Adipose tissue (tissue), 3 donors: ENCODE measurements at regions not wholly inside any gene's neighbourhood (a gene's known extent, or its start where the extent isn't known, plus 50 kb on each side); places are given as distances from the start of the nearest gene placed in this dataset.

Experiments used
- H3K27ac ChIP-seq: one replicate; pipeline ENCODE4 v1.5.1; 2013; ENCODE audit warnings: low read depth, low read length
- WGBS, 3 donors: extraction: QIAGEN DNeasy Blood & Tissue Kit; methylation state at CpG; one replicate each; pipeline ENCODE4 v1.1.7; 2013; 5-methylcytosine and 5-hydroxymethylcytosine counted together
- donor health status: healthy with polysubstance abuse.
- donor health status: Bipolar disorder and iron deficiency.
- donor health status: healthy.

DNA sequence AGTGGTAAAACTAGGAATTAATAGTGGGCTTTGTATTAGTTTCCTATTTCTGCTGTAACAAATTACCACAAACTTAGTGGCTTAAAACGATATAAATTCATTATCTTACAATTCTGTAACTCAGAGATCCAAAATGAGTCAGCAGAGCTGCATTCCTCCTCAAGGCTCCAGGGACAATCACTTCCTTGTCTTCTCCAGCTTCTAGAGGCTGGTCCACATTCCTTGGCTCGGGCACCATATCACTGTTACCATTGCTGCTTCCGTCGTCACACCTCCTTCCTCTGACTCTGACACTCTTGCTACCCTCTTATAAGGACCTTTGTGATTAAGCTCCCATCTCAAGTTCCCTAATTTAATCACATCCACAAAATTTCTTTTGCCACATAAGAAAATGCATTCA, 567.8 kb upstream of the KLHL29 start:
- 19 to 65% (median 49%) methylated on average over 4 of the region's 4 CpGs for WGBS, 3 donors
- H3K27ac ChIP-seq = no peak overlapping the region

- WGBS, 3 donors = 30 to 75% (median 70%) methylated on average over 2 of the region's 2 CpGs
- H3K27ac ChIP-seq = no peak overlapping the region
These were observed 563.5 kb upstream of the KLHL29 start for GRCh38 chr2:22821458-22821857.

DNA sequence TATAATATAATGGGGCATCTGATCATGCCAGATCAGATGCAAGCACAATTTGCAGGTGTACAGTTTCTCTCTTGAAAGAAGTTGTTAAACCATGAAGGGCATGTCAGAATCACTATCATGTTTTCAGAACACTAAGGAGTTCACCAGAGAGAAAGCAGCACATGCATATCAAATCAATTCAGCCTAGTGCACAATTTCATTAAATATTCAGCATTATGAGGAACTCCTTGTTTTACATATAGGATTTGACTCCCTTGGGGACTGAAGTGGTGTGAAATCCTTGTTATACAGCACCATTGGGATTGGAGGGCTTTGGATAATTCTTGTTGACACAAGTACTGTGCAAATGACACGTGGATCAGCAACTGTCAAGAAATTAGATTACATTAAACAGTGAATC, 562.1 kb upstream of the KLHL29 start:
- H3K27ac ChIP-seq = no peak overlapping the region

DNA sequence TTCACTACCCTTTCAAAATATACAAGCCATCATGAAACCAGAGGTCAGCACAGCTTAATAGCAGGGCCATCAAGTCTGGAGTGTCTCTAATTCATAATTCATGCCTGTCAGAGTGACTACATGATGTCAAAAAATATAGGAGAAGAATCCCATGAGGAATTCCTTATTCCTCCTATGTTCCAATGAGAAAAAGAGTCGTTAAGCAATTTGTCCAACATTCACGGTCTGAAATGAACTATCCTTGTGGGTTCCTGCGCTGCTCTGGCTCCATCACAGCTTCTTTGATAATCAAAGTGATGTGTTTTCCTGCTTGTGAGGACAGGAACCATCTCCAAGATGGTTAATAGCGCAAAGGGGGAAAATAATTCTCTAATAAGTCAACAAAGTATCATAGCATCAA, 560.4 kb upstream of the KLHL29 start:
- no peak overlapping the region for H3K27ac ChIP-seq
- 87 to 88% (median 87%) methylated on average over 4 of the region's 4 CpGs for WGBS, 3 donors

More for the DNA sequence above, 562.1 kb upstream of the KLHL29 start:
- 39 to 75% (median 66%) methylated on average over 1 of the region's 1 CpG for WGBS, 3 donors

- WGBS, 3 donors = 33 to 100% (median 77%) methylated on average over 1 of the region's 1 CpG
- no peak overlapping the region for H3K27ac ChIP-seq
These were observed 558.3 kb upstream of the KLHL29 start for GRCh38 chr2:22826703-22827102.

DNA sequence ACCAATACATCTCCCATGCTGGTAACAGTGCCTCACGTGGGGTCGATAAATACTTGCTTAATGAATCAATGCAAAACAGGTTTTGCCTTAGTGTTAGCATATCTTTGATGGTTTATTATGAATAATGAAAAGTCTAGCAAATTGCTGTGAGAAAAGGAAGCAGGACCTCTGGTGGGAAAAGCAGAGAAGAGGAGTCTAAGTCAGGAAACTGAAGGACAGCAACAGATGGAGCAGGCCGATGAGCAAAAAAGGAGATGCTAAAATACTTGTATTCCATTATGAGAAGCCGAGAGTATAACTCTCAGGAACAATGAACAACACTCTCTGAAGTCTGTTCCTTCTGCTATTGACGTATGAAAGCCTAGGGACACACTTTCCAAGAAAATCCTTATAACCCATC, 555.2 kb upstream of the KLHL29 start:
- H3K27ac ChIP-seq = no peak overlapping the region
- WGBS, 3 donors = 76 to 89% (median 84%) methylated on average over 5 of the region's 5 CpGs

DNA sequence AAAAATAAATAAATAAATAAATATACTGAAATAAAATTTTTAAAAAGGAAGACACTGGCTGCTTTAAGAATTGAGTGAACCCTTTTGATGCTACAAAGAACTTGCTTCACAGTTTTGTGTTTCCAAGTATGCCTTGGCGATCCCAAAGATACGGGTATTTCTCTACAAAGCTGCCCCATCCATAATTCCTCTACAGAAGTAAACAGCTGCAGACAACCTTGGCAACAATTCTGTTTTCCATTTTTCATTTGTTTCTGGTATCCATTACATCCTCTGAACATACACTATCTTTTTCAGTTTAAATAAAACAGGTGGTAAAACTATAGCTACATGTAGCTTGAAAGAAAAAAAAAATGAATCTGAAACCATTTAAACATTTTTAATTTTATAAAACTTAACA, 552.8 kb upstream of the KLHL29 start:
- 85 to 95% (median 86%) methylated on average over 2 of the region's 2 CpGs for WGBS, 3 donors

GRCh38 chr2:22838461-22838860, 546.5 kb upstream of the KLHL29 start:
- no peak overlapping the region for H3K27ac ChIP-seq

More for the DNA sequence above, 552.8 kb upstream of the KLHL29 start:
- H3K27ac ChIP-seq = no peak overlapping the region

GRCh38 chr2:22842205-22842869, 542.6 kb upstream of the KLHL29 start:
- H3K27ac ChIP-seq = no peak overlapping the region
- WGBS, 3 donors = 49 to 74% (median 73%) methylated on average over 5 of the region's 5 CpGs

DNA sequence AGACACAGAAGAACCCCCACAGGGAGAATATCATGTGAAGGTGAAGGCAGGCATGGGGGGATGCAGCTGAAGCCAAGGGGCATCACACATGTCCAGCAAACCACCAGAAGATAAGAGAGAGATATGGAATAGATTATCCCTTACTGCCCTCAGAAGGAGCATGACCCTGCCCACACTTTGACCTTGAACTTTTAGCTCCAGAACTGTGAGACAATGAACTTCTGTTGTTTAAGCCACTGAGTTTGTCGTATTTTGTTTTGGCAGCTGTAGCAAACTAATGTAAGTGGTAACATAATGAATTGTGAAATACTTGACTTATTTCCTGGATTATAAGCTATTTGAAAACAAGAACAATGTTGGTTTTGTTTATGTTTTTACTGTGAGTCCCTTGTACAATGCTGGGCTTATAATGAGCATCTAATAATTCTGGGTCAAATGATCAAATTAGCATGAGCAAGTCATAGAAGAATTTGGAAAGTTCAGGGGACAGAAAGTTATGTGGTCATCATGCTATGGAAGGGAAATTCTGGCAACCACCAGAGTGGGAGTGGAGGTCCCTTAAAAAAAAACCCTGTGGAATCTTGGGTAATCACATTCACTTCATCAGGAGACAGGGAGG, 541.0 kb upstream of the KLHL29 start:
- no peak overlapping the region for H3K27ac ChIP-seq
- 24 to 47% (median 45%) methylated on average over 1 of the region's 1 CpG for WGBS, 3 donors

- no peak overlapping the region for H3K27ac ChIP-seq
- 90 to 93% (median 90%) methylated on average over 7 of the region's 7 CpGs for WGBS, 3 donors
These were observed 534.7 kb upstream of the KLHL29 start for GRCh38 chr2:22850310-22850709.

DNA sequence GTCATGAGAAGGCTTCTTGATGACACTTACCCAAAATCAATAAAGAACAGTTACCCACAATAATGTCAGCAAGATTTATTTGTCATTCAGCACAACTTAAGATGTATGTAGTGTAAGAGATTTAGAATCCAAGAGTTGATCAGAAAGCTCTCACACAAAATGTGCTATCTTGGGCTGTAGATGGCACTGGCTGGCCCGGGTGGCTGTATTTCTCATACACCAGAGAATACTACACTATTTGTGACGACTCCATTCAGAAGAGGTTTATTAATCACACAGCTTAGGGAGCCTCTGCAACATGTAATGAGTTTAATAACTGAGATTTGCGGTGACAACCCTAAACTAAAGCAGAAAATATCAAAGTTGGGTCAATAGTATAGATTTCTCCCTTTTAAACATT, 530.4 kb upstream of the KLHL29 start:
- 67 to 81% (median 79%) methylated on average over 3 of the region's 3 CpGs for WGBS, 3 donors
- no peak overlapping the region for H3K27ac ChIP-seq

- no peak overlapping the region for H3K27ac ChIP-seq
- 74 to 88% (median 78%) methylated on average over 3 of the region's 3 CpGs for WGBS, 3 donors
These were observed 529.9 kb upstream of the KLHL29 start for GRCh38 chr2:22855081-22855480.

- WGBS, 3 donors = 67 to 78% (median 74%) methylated on average over 9 of the region's 9 CpGs
- no peak overlapping the region for H3K27ac ChIP-seq
These were observed 529.2 kb upstream of the KLHL29 start for GRCh38 chr2:22855761-22856184.

DNA sequence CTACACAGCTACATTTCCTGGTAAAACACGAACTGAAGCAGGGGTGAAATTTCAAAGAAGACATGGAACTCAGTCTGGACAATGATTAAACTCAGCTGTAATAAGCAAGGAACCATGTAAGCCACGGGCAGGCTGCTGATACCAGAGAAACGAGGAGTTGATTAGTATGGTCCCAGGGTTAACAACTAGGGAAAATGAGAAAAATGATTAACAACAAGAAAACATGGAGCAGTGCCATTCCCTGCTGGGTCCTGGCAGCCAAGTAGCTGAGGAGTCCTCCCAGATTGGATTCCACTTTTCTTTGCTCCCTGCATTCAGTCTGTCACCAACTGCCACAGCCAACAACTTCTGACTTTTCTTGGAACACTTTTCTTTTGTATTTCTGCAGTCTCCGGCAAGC, 517.0 kb upstream of the KLHL29 start:
- H3K27ac ChIP-seq = no peak overlapping the region
- 26 to 55% (median 45%) methylated on average over 4 of the region's 4 CpGs for WGBS, 3 donors

DNA sequence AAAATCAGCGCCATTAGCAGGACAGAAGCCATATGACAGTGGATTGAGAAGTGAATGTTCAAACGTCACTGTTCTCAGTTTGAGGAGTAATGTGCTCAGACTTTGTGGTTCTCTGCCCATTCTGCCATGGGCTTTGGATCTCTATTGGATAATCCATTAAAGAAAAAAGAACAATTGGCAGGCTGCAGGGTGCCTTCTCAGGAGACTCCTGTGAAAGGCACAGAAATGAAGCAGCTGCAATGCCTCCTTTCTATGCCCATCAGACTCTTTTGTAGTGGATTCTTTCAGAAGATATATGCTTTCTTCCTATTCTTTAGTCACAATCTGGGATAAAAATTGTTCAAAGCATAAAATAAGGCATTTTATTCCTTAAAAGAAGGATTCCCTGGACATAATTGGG, 506.9 kb upstream of the KLHL29 start:
- WGBS, 3 donors = 78 to 91% (median 84%) methylated on average over 2 of the region's 2 CpGs

GRCh38 chr2:22879009-22879863, 505.7 kb upstream of the KLHL29 start:
- H3K27ac ChIP-seq = no peak overlapping the region
- WGBS, 3 donors = 67 to 73% (median 70%) methylated on average over 13 of the region's 13 CpGs

More for the DNA sequence above, 506.9 kb upstream of the KLHL29 start:
- H3K27ac ChIP-seq = no peak overlapping the region

DNA sequence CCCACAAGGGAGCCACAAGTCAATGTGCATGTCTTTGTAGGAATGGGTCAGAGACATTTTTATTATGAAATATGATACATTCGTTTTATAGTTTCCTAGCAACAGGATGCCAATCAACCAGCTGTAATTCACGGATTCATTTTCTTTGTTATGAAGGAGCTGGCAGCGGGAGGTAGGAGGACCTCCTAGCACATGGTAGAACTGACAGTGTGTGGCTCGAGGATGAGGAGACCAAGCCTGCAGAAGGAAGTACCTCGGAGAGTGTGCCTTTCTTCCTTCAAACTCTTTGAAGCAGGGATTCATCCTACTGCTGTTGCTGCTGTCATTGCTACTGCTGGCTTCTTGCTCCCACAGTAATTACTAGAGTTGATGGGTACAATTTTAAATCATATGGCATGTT, 504.8 kb upstream of the KLHL29 start:
- no peak overlapping the region for H3K27ac ChIP-seq
- 61 to 82% (median 80%) methylated on average over 5 of the region's 5 CpGs for WGBS, 3 donors

DNA sequence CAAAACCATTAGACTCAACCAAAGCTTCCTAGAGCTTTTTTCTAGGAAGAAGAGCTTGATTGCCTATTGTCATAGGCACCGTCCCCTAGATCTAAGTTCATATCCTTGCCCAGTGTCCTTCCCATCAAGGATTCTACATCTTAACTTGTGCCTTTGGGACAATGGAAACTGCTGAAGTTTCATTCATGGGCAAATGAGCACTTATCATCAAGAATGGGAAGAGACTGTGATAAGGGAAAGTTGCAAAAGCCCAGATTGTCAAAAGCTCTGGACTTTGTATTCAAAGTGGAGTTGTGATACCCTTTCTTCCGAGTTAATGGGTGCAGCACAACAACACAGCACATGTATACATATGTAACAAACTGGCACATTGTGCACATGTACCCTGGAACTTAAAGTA, 503.0 kb upstream of the KLHL29 start:
- WGBS, 3 donors = 79 to 87% (median 83%) methylated on average over 2 of the region's 2 CpGs
- H3K27ac ChIP-seq = no peak overlapping the region
